IMR-90 (cell line): ENCODE measurements at regions not wholly inside any gene's neighbourhood (a gene's known extent, or its start where the extent isn't known, plus 50 kb on each side); places are given as distances from the start of the nearest gene placed in this dataset.
A peak's percentile ranks its signal among the peaks of the same experiment; 100 is the strongest.

Experiments
- ATAC-seq: fragments of 200-7000 bp; cut with Tn5 transposase; 2 replicates; pipeline ENCODE4 v1.9.1; 2020; ENCODE audit warnings: low read depth, mild to moderate bottlenecking, moderate library complexity
- BruUV-seq: library from RNA; stranded (reverse); fragments of 400-500 nt; replicated peaks from 2 replicates; lab custom pipeline; 2021; lab: Mats Ljungman, UMichigan
- CTCF ChIA-PET: fragments of 300-600 bp; formaldehyde crosslinking; extraction: SDS; loops from one replicate; lab custom pipeline; 2021; ENCODE audit warnings: antibody characterized with exemption; lab: Yijun Ruan, JAX
- POLR2A ChIA-PET: fragments of 300-600 bp; sonication (Branson Sonifier 250); formaldehyde crosslinking; loops from one replicate; lab custom pipeline; 2022; ENCODE audit warnings: antibody characterized with exemption; ENCODE audit not compliant: unreplicated experiment; lab: Charles Lee
- DNase-seq: peaks from one replicate; pipeline ENCODE4 v3.0.0; 2013
- H2AFZ ChIP-seq: replicated peaks from 2 replicates; pipeline ENCODE3; 2013; ENCODE audit warnings: low read length, mild to moderate bottlenecking; ENCODE audit not compliant: poor library complexity
- H2AK5ac ChIP-seq: 2 replicates; pipeline ENCODE4 v1.6.1; 2013; ENCODE audit warnings: low read depth, low read length, inconsistent platforms
- H2AK9ac ChIP-seq: replicated peaks from 2 replicates; pipeline ENCODE3; 2013; ENCODE audit warnings: mild to moderate bottlenecking, low read depth, low read length, moderate library complexity; ENCODE audit not compliant: poor library complexity
- H2BK120ac ChIP-seq: 2 replicates; pipeline ENCODE4 v1.6.1; 2013; ENCODE audit warnings: low read depth, low read length, inconsistent platforms
- H2BK15ac ChIP-seq: 3 replicates; pipeline ENCODE4 v1.6.1; 2013; ENCODE audit warnings: low read depth, low read length, inconsistent platforms
- H2BK20ac ChIP-seq: 2 replicates; pipeline ENCODE4 v1.6.1; 2013; ENCODE audit warnings: low read depth, mild to moderate bottlenecking, inconsistent platforms, low read length, moderate library complexity
- H2BK5ac ChIP-seq: 2 replicates; pipeline ENCODE4 v1.6.1; 2013; ENCODE audit warnings: mild to moderate bottlenecking, low read depth, low read length, inconsistent platforms; ENCODE audit not compliant: poor library complexity, severe bottlenecking
- H3K14ac ChIP-seq: replicated peaks from 2 replicates; pipeline ENCODE4 v1.6.1; 2013; ENCODE audit warnings: low read depth, low read length, inconsistent platforms
- H3K18ac ChIP-seq: 2 replicates; pipeline ENCODE4 v1.6.1; 2013; ENCODE audit warnings: low read depth, low read length, control low read depth
- H3K23ac ChIP-seq: 2 replicates; pipeline ENCODE4 v1.6.1; 2013; ENCODE audit warnings: low read depth, low read length, inconsistent platforms
- H3K27ac ChIP-seq: 2 replicates; pipeline ENCODE4 v1.5.1; 2013; ENCODE audit warnings: mild to moderate bottlenecking, control low read depth, low read length; ENCODE audit not compliant: insufficient read depth
- H3K27me3 ChIP-seq: 2 replicates; pipeline ENCODE4 v1.6.1; 2013; ENCODE audit warnings: low read length; ENCODE audit not compliant: control insufficient read depth, insufficient read depth
- H3K36me3 ChIP-seq: 2 replicates; pipeline ENCODE4 v1.6.1; 2013; ENCODE audit warnings: low read length, mixed read lengths; ENCODE audit not compliant: control insufficient read depth, insufficient read depth
- H3K4ac ChIP-seq: 2 replicates; pipeline ENCODE4 v1.6.1; 2013; ENCODE audit warnings: low read depth, low read length, inconsistent platforms
- H3K4me1 ChIP-seq: 2 replicates; pipeline ENCODE4 v1.6.1; 2013; ENCODE audit warnings: low read length, mixed read lengths; ENCODE audit not compliant: control insufficient read depth, insufficient read depth
- H3K4me2 ChIP-seq: 2 replicates; pipeline ENCODE4 v1.6.1; 2013; ENCODE audit warnings: low read depth, mild to moderate bottlenecking, control low read depth, low read length, moderate library complexity
- H3K4me3 ChIP-seq: 2 replicates; pipeline ENCODE4 v1.5.1; 2013; ENCODE audit warnings: low read depth, mild to moderate bottlenecking, control low read depth, low read length, moderate library complexity; ENCODE audit not compliant: insufficient read depth
- H3K56ac ChIP-seq: 2 replicates; pipeline ENCODE4 v1.6.1; 2013; ENCODE audit warnings: low read length, inconsistent platforms; ENCODE audit not compliant: insufficient read depth; ENCODE audit errors: extremely low read depth
- H3K79me1 ChIP-seq, 2 experiments: 2 replicates each; pipeline ENCODE4 v1.6.1; 2013; ENCODE audit warnings: low read length in 2 of 2, inconsistent platforms in 1 of 2, low read depth in 1 of 2
- H3K9ac ChIP-seq: 2 replicates; pipeline ENCODE4 v1.6.1; 2013; ENCODE audit warnings: low read depth, low read length, control low read depth
- H3K9me1 ChIP-seq: 2 replicates; pipeline ENCODE4 v1.6.1; 2013; ENCODE audit warnings: low read length, inconsistent platforms; ENCODE audit not compliant: insufficient read depth
- H3K9me3 ChIP-seq: 2 replicates; pipeline ENCODE4 v1.6.1; 2013; ENCODE audit warnings: low read length; ENCODE audit not compliant: control insufficient read depth, insufficient read depth
- H4K20me1 ChIP-seq: 2 replicates; pipeline ENCODE4 v1.6.1; 2013; ENCODE audit warnings: low read length, inconsistent platforms; ENCODE audit not compliant: insufficient read depth
- H4K5ac ChIP-seq: 2 replicates; pipeline ENCODE4 v1.6.1; 2013; ENCODE audit warnings: mild to moderate bottlenecking, low read depth, low read length, control low read depth
- H4K8ac ChIP-seq, 2 experiments: 2 replicates each; pipeline ENCODE4 v1.6.1; 2013; ENCODE audit warnings: low read depth in 2 of 2, low read length in 2 of 2, control low read depth in 1 of 2, inconsistent platforms in 1 of 2
- H4K91ac ChIP-seq: 2 replicates; pipeline ENCODE4 v1.6.1; 2013; ENCODE audit warnings: low read depth, low read length, inconsistent platforms; ENCODE audit not compliant: insufficient read depth
- BHLHE40 ChIP-seq: fragments of 150-350 bp; IDR thresholded peaks from 2 replicates; pipeline ENCODE4 v1.6.1; 2016; ENCODE audit warnings: mild to moderate bottlenecking, low read depth, low read length
- CEBPB ChIP-seq: IDR thresholded peaks from 2 replicates; pipeline ENCODE4 v1.6.1; 2012; ENCODE audit warnings: low read depth, low read length, improper control_type of control experiment
- CHD1 ChIP-seq: IDR thresholded peaks from 2 replicates; pipeline ENCODE4 v1.6.1; 2012; ENCODE audit warnings: low read depth, low read length, improper control_type of control experiment
- MAFK ChIP-seq: IDR thresholded peaks from 2 replicates; pipeline ENCODE4 v1.6.1; 2012; ENCODE audit warnings: low read depth, low read length, improper control_type of control experiment
- MAZ ChIP-seq: IDR thresholded peaks from 2 replicates; pipeline ENCODE4 v1.6.1; 2012; ENCODE audit warnings: low read depth, mild to moderate bottlenecking, low read length, improper control_type of control experiment, moderate library complexity, borderline replicate concordance
- NFE2L2 ChIP-seq: fragments of 150-350 bp; IDR thresholded peaks from 2 replicates; pipeline ENCODE4 v1.6.1; 2016; ENCODE audit warnings: low read depth, mild to moderate bottlenecking, low read length
- POLR2A ChIP-seq: IDR thresholded peaks from 2 replicates; pipeline ENCODE4 v1.6.1; 2012; ENCODE audit warnings: mild to moderate bottlenecking, low read depth, low read length
- RCOR1 ChIP-seq: IDR thresholded peaks from 2 replicates; pipeline ENCODE4 v1.6.1; 2012; ENCODE audit warnings: mild to moderate bottlenecking, low read length, improper control_type of control experiment; ENCODE audit not compliant: insufficient replicate concordance
- RFX5 ChIP-seq: IDR thresholded peaks from 2 replicates; pipeline ENCODE4 v1.8.0; 2012; ENCODE audit warnings: low read depth, mild to moderate bottlenecking, low read length, moderate library complexity
- SMC3 ChIP-seq: fragments of 150-350 bp; IDR thresholded peaks from 2 replicates; pipeline ENCODE4 v1.6.1; 2016; ENCODE audit warnings: low read depth, mild to moderate bottlenecking, antibody characterized with exemption, low read length, moderate library complexity
- WGBS, 2 experiments: methylation state at CpG; one replicate each; pipeline versions ENCODE4 v1.1.5 to v1.1.7; 2013; ENCODE audit warnings: missing lambda C conversion rate in 2 of 2; ENCODE audit not compliant: insufficient read length in 1 of 2; ENCODE audit errors: extremely low coverage in 2 of 2; 5-methylcytosine and 5-hydroxymethylcytosine counted together
- dilution Hi-C: fragments of 300-500 bp; cut with HindIII; formaldehyde crosslinking; loops from one replicate; pipeline ENCODE4 v1.14.3; 2018; ENCODE audit warnings: low sequenced_read_pairs; ENCODE audit not compliant: unreplicated experiment
- in situ Hi-C: fragments of 300-500 bp; cut with MboI; formaldehyde crosslinking; loops from 3 replicates; pipeline ENCODE4 v1.14.3; 2019; ENCODE audit warnings: low sequenced_read_pairs, inconsistent platforms, mixed read lengths
- intact Hi-C: fragments of 100-400 bp; cut with micrococcal nuclease; formaldehyde crosslinking; loops from 2 replicates; pipeline ENCODE4 v1.10.0; 2022
- TF ChIP-seq, protein P1 (sequence below): fragments of 150-350 bp; IDR thresholded peaks from 2 replicates; pipeline ENCODE4 v1.6.1; 2016; ENCODE audit warnings: low read depth, mild to moderate bottlenecking, low read length, moderate library complexity, borderline replicate concordance
- TF ChIP-seq, protein P2 (sequence below): conservative IDR thresholded peaks from 2 replicates; pipeline ENCODE4 v1.5.1; 2012; ENCODE audit warnings: mild to moderate bottlenecking, low read depth, low read length, improper control_type of control experiment
- TF ChIP-seq, protein P3 (sequence below): fragments of 150-350 bp; IDR thresholded peaks from 2 replicates; pipeline ENCODE4 v1.6.1; 2017; ENCODE audit warnings: mild to moderate bottlenecking, antibody characterized with exemption, low read length, low read depth

DNA sequence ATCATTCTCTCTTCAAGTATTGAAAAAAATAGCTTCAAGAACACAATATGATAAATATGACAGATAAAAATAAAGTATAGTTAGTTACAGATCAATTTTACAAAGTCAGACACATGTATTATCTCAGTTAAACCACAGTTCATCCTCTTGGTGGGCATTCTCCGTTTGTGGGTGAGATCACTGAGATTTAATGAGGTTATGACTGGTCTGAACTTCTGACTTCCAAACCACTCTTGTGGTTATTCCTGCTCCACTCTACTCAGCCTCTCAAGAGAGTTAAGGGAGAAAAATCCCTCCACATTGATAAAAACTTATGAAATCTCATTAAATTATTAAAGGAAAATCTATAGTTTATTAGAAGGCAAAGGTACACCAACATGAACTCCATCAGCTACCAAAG is 229.9 kb upstream of the LRTM1 start:
- H2BK5ac ChIP-seq: no peak overlapping the region
- H4K8ac ChIP-seq: 0 out of 4 replicates have a peak overlapping the region, but pooled peaks of 1 of the 2 experiments have one; percentile 8
- no CpG with 5 or more reads among the region's 1 CpG for WGBS, 2 experiments
- DNase-seq (peak; percentile 47), ATAC-seq (no peak)
- H3K4me3 ChIP-seq: no peak overlapping the region
- H3K23ac ChIP-seq: no peak overlapping the region
- no peak overlapping the region for H2AFZ ChIP-seq
- intact Hi-C loops: no loop called here
- no peak overlapping the region for H3K9ac ChIP-seq
- dilution Hi-C loops: no loop called here
- H3K56ac ChIP-seq: no peak overlapping the region
- H3K4me2 ChIP-seq: no peak overlapping the region
- no peaks in the 10 kb centered on the region for H3K36me3 ChIP-seq
- peak overlapping the region; percentile 68; the same call in 2 of the 3 replicates for H2BK15ac ChIP-seq
- CTCF ChIA-PET: no interaction called here
- no peaks in the 10 kb centered on the region for H4K20me1 ChIP-seq
- no peak overlapping the region for H4K5ac ChIP-seq
- H3K27me3 ChIP-seq: no peaks in the 10 kb centered on the region
- in situ Hi-C loops: no loop called here
- peak overlapping the region; percentile 76; the same call in 1 of the 2 replicates for H2BK120ac ChIP-seq
- H2BK20ac ChIP-seq: peak overlapping the region; percentile 64; the same call in 1 of the 2 replicates
- peaks cover 13% of the 10 kb centered on the region for H3K4me1 ChIP-seq
- no peak overlapping the region for H2AK9ac ChIP-seq
- no peak overlapping the region; the same call in 1 of the 2 replicates for H3K18ac ChIP-seq
- H3K79me1 ChIP-seq: peaks cover 0 to 15% of the 10 kb centered on the region in 2 experiments; a peak in 2 of 4 replicates
- H3K4ac ChIP-seq: no peak overlapping the region; the same call in 1 of the 2 replicates
- 0 out of 2 replicates have a peak overlapping the region, but pooled peaks have one; percentile 2 for H4K91ac ChIP-seq
- H3K9me3 ChIP-seq: no peaks in the 10 kb centered on the region
- TF ChIP-seq BHLHE40 (no peak), CHD1 (no peak), CEBPB (no peak), RFX5 (no peak), POLR2A (no peak), RCOR1 (no peak), SMC3 (no peak), MAZ (no peak), MAFK (no peak), NFE2L2 (no peak)
- TF ChIP-seq, protein P1, sequence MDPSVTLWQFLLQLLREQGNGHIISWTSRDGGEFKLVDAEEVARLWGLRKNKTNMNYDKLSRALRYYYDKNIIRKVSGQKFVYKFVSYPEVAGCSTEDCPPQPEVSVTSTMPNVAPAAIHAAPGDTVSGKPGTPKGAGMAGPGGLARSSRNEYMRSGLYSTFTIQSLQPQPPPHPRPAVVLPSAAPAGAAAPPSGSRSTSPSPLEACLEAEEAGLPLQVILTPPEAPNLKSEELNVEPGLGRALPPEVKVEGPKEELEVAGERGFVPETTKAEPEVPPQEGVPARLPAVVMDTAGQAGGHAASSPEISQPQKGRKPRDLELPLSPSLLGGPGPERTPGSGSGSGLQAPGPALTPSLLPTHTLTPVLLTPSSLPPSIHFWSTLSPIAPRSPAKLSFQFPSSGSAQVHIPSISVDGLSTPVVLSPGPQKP: no peak
- TF ChIP-seq, protein P2, sequence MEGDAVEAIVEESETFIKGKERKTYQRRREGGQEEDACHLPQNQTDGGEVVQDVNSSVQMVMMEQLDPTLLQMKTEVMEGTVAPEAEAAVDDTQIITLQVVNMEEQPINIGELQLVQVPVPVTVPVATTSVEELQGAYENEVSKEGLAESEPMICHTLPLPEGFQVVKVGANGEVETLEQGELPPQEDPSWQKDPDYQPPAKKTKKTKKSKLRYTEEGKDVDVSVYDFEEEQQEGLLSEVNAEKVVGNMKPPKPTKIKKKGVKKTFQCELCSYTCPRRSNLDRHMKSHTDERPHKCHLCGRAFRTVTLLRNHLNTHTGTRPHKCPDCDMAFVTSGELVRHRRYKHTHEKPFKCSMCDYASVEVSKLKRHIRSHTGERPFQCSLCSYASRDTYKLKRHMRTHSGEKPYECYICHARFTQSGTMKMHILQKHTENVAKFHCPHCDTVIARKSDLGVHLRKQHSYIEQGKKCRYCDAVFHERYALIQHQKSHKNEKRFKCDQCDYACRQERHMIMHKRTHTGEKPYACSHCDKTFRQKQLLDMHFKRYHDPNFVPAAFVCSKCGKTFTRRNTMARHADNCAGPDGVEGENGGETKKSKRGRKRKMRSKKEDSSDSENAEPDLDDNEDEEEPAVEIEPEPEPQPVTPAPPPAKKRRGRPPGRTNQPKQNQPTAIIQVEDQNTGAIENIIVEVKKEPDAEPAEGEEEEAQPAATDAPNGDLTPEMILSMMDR: no peak
- TF ChIP-seq, protein P3, sequence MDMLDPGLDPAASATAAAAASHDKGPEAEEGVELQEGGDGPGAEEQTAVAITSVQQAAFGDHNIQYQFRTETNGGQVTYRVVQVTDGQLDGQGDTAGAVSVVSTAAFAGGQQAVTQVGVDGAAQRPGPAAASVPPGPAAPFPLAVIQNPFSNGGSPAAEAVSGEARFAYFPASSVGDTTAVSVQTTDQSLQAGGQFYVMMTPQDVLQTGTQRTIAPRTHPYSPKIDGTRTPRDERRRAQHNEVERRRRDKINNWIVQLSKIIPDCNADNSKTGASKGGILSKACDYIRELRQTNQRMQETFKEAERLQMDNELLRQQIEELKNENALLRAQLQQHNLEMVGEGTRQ: no peak
- H3K9me1 ChIP-seq: peaks cover 15% of the 10 kb centered on the region
- no peak overlapping the region for H3K27ac ChIP-seq
- POLR2A ChIA-PET: no interaction called here
- H3K14ac ChIP-seq: no peak overlapping the region
- peak overlapping the region; percentile 57; the same call in 1 of the 2 replicates for H2AK5ac ChIP-seq
- no TSS peak for BruUV-seq
